ENCODE measurements at regions not wholly inside any gene's neighbourhood (a gene's known extent, or its start where the extent isn't known, plus 50 kb on each side); places are given as distances from the start of the nearest gene placed in this dataset.

DNA sequence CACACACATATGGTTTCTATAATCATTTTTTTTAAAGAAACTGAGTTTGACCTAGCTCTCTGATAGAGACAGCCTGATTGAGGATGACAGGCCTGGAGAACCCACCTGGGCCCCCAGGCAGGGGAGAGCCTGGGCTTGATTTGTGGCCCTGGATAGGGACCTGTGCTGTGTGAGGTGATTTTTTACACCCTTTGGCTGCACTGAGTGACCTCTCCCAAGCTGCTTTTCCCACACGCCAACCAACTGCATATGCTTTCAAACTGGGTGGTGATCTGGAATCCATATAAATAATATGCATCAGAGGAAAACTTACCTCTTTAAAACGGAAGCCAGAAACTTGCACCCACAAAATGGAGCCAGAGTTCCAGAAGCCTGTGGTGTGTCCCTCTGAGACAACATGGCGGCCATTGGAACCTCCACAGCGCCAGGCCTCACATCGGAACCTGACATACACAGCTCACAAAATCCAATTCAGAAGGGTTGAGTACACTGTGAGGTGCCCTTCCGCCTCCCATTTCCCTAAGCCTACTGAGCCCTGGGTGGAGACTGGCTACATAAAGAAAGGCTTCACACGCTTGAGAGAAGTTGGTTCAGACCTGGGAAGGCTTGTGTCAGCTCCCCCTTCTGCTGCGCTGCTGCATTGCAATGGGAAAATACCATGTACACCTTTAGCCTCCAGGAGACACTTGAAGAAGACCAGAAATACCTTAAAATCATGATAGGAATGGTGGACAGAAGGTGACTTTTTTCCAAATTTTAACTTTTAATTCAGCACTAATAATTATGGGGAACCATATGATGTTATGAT lies 160.7 kb downstream of the HHIPL2 start:
- H3K27ac ChIP-seq = no peak overlapping the region
- no peak overlapping the region for H3K4me3 ChIP-seq
- H3K9me3 ChIP-seq = no peaks in the 10 kb centered on the region
- no peaks in the 10 kb centered on the region for H3K27me3 ChIP-seq
- DNase-seq = no peak
- 84% methylated on average over 7 to 8 of the region's 8 CpGs for WGBS, 2 donors
- ATAC-seq (ENCODE audit: low FRiP score in 2 of 2) = no peak
- H3K36me3 ChIP-seq = no peaks in the 10 kb centered on the region
- H3K4me1 ChIP-seq = no peaks in the 10 kb centered on the region
- TF ChIP-seq EP300 (IDR thresholded peaks at IDR 0.05) (no peak), CTCF (IDR thresholded peaks at IDR 0.05) (no peak), POLR2A (IDR thresholded peaks at IDR 0.05) (no peak), POLR2AphosphoS5 (IDR thresholded peaks at IDR 0.05) (no peak)

DNA sequence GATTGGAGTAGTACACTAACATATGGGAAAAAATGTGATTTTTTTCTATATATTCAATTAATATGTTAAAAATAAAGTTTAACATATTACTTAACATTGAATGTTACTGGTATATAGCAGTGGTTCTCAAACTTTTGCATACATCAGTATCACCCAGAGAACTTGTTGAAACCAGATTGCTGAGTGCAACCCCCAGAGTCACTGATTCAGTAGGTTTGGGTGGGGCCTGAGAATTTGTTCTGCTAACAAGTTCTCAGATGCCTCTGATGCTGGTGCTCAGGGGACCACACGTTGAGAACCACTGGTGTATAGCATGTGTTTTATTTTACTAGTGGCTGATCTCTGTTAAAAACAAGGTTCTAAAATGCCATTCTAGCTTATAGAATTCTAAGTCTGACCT lies 161.9 kb downstream of the HHIPL2 start:
- H3K4me1 ChIP-seq = no peaks in the 10 kb centered on the region
- no peaks in the 10 kb centered on the region for H3K36me3 ChIP-seq
- 74 to 79% methylated on average over 1 of the region's 1 CpG for WGBS, 2 donors
- no peak for DNase-seq
- ATAC-seq (ENCODE audit: low FRiP score in 2 of 2) = no peak
- no peaks in the 10 kb centered on the region for H3K27me3 ChIP-seq
- TF ChIP-seq POLR2A (IDR thresholded peaks at IDR 0.05) (no peak), POLR2AphosphoS5 (IDR thresholded peaks at IDR 0.05) (no peak), EP300 (IDR thresholded peaks at IDR 0.05) (no peak), CTCF (IDR thresholded peaks at IDR 0.05) (no peak)
- no peak overlapping the region for H3K27ac ChIP-seq
- no peaks in the 10 kb centered on the region for H3K9me3 ChIP-seq
- H3K4me3 ChIP-seq = no peak overlapping the region

GRCh38 chr1:222385262-222385661 lies 162.6 kb downstream of the HHIPL2 start:
- Histone ChIP-seq H3K27me3 (no peaks in the 10 kb centered on the region), H3K9me3 (no peaks in the 10 kb centered on the region), H3K4me3 (no peak overlapping the region), H3K27ac (no peak overlapping the region), H3K36me3 (no peaks in the 10 kb centered on the region), H3K4me1 (no peaks in the 10 kb centered on the region)
- TF ChIP-seq CTCF (IDR thresholded peaks at IDR 0.05) (no peak), POLR2A (IDR thresholded peaks at IDR 0.05) (no peak), POLR2AphosphoS5 (IDR thresholded peaks at IDR 0.05) (no peak), EP300 (IDR thresholded peaks at IDR 0.05) (no peak)
- no peak for DNase-seq
- ATAC-seq (ENCODE audit: low FRiP score in 2 of 2) = no peak

DNA sequence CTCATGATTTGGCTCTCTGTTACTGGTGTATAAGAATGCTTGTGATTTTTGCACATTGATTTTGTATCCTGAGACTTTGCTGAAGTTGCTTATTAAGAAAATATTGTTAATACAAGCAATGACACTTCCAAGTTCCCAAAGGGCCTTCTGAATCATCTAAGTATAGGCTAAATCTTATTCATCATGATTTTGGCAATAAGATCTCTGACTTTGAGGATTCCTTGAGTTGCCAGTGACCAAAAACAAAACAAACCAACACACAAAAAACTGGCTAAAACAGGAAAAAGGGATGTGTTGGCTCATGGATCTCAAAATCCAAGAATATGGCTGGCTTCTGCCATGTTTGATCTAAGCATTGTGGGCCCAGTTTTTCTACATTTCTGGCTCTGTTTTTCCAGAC lies 163.4 kb downstream of the HHIPL2 start:
- H3K27me3 ChIP-seq = no peaks in the 10 kb centered on the region
- TF ChIP-seq POLR2AphosphoS5 (IDR thresholded peaks at IDR 0.05) = no peak
- TF ChIP-seq EP300 (IDR thresholded peaks at IDR 0.05) = no peak
- TF ChIP-seq POLR2A (IDR thresholded peaks at IDR 0.05) = no peak
- TF ChIP-seq CTCF (IDR thresholded peaks at IDR 0.05) = no peak
- H3K9me3 ChIP-seq = no peaks in the 10 kb centered on the region
- H3K4me3 ChIP-seq = no peak overlapping the region
- H3K4me1 ChIP-seq = no peaks in the 10 kb centered on the region
- H3K36me3 ChIP-seq = no peaks in the 10 kb centered on the region
- no peak for ATAC-seq (ENCODE audit: low FRiP score in 2 of 2)
- no peak overlapping the region for H3K27ac ChIP-seq
- DNase-seq = no peak

DNA sequence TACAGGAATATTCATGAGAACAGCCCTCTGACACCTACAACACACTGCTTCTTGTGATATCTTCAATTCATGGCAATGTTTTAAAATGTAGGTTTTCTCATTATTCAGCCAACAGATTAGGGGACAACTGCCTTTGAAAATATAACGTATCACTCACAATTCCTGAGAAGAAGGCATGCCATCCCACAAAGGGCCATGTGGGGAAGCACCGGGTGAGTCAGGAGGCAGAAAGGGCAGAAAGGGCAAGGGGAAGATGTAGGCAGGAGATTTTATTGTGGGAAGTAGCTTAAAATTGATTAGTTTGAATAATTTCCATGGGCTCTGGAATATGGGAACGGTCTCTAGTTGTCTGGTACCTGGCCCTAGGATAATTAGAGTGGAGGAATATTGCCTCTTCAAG lies 165.7 kb downstream of the HHIPL2 start:
- Histone ChIP-seq H3K4me3 (no peak overlapping the region), H3K27ac (no peak overlapping the region), H3K36me3 (no peaks in the 10 kb centered on the region), H3K9me3 (no peaks in the 10 kb centered on the region), H3K27me3 (no peaks in the 10 kb centered on the region), H3K4me1 (no peaks in the 10 kb centered on the region)
- 66 to 70% methylated on average over 3 of the region's 3 CpGs for WGBS, 2 donors
- DNase-seq = no peak
- no peak for ATAC-seq (ENCODE audit: low FRiP score in 2 of 2)
- TF ChIP-seq POLR2A (IDR thresholded peaks at IDR 0.05) = no peak
